SK-N-SH treated with all-trans-retinoic acid at 6 μM for 48 hours (cell line): ENCODE measurements at regions not wholly inside any gene's neighbourhood (a gene's known extent, or its start where the extent isn't known, plus 50 kb on each side); places are given as distances from the start of the nearest gene placed in this dataset.

ENCODE experiments used
- ATAC-seq: fragments of 200-7000 bp; cut with Tn5 transposase; 3 replicates; pipeline ENCODE4 v1.9.1; 2020; ENCODE audit warnings: mild to moderate bottlenecking, moderate library complexity
- BACH2 ChIP-seq: fragments of 250-450 bp; sonication (Bioruptor Pico); IDR thresholded peaks from 2 replicates; pipeline ENCODE4 v1.9.0; 2021; ENCODE audit warnings: mild to moderate bottlenecking, borderline replicate concordance
- CREB5 ChIP-seq: fragments of 250-450 bp; sonication (Bioruptor Pico); IDR thresholded peaks from 2 replicates; pipeline ENCODE4 v1.5.1; 2020; ENCODE audit warnings: low read depth, mild to moderate bottlenecking, moderate library complexity
- CSRNP3 ChIP-seq: fragments of 250-450 bp; sonication (Bioruptor Pico); IDR thresholded peaks from 2 replicates; pipeline ENCODE4 v1.5.1; 2021; ENCODE audit warnings: mild to moderate bottlenecking, moderate library complexity
- ESRRG ChIP-seq: fragments of 250-450 bp; sonication (Bioruptor Pico); IDR thresholded peaks from 2 replicates; pipeline ENCODE4 v1.6.1; 2021; ENCODE audit warnings: mild to moderate bottlenecking
- OSR1 ChIP-seq: fragments of 250-450 bp; sonication (Bioruptor Pico); IDR thresholded peaks from 2 replicates; pipeline ENCODE4 v1.8.0; 2022; ENCODE audit warnings: moderate library complexity, mild to moderate bottlenecking, inconsistent platforms
- PATZ1 ChIP-seq: fragments of 250-450 bp; sonication (Bioruptor Pico); IDR thresholded peaks from 2 replicates; pipeline ENCODE4 v1.8.0; 2020; ENCODE audit warnings: mild to moderate bottlenecking, moderate library complexity, borderline replicate concordance
- POU6F1 ChIP-seq: fragments of 250-450 bp; sonication (Bioruptor Pico); IDR thresholded peaks from 2 replicates; pipeline ENCODE4 v1.8.0; 2021; ENCODE audit warnings: low read depth, mild to moderate bottlenecking, moderate library complexity, borderline replicate concordance
- PPARA ChIP-seq: fragments of 250-450 bp; sonication (Bioruptor Pico); IDR thresholded peaks from 2 replicates; pipeline ENCODE4 v1.5.0; 2020; ENCODE audit warnings: mild to moderate bottlenecking, borderline replicate concordance
- RARB ChIP-seq: fragments of 250-450 bp; sonication (Bioruptor Pico); IDR thresholded peaks from 2 replicates; pipeline ENCODE4 v1.8.0; 2021; ENCODE audit warnings: mild to moderate bottlenecking, moderate library complexity
- TCF4 ChIP-seq: fragments of 250-450 bp; sonication (Bioruptor Pico); IDR thresholded peaks from 2 replicates; pipeline ENCODE4 v1.8.0; 2021; ENCODE audit warnings: mild to moderate bottlenecking, moderate library complexity, borderline replicate concordance
- TOX ChIP-seq: fragments of 250-450 bp; sonication (Bioruptor Pico); IDR thresholded peaks from 2 replicates; pipeline ENCODE4 v1.8.0; 2021; ENCODE audit warnings: mild to moderate bottlenecking, moderate library complexity, borderline replicate concordance
- TSHZ2 ChIP-seq: fragments of 250-450 bp; sonication (Bioruptor Pico); IDR thresholded peaks from 2 replicates; pipeline ENCODE4 v1.5.0; 2020; ENCODE audit warnings: mild to moderate bottlenecking, moderate library complexity
- ZC3H10 ChIP-seq: fragments of 250-450 bp; sonication (Bioruptor Pico); IDR thresholded peaks from 2 replicates; pipeline ENCODE4 v1.5.1; 2021; ENCODE audit warnings: mild to moderate bottlenecking, moderate library complexity
- ZNF565 ChIP-seq: fragments of 450-650 bp; formaldehyde crosslinking; conservative IDR thresholded peaks from 2 replicates; pipeline ENCODE4 v1.5.0; 2020; ENCODE audit warnings: low read depth, mild to moderate bottlenecking, moderate library complexity
- ZNF8 ChIP-seq: fragments of 450-650 bp; formaldehyde crosslinking; IDR thresholded peaks from 2 replicates; pipeline ENCODE4 v1.5.0; 2020; ENCODE audit warnings: mild to moderate bottlenecking, moderate library complexity

- no peak for ATAC-seq
- no peak for TF ChIP-seq CREB5 (CRISPR knock-in tag)
Observed at GRCh38 chr12:24479131-24479530, 469.8 kb downstream of the BCAT1 start.

GRCh38 chr12:24478254-24478653 lies 470.6 kb downstream of the BCAT1 start:
- TF ChIP-seq BACH2 (no peak), OSR1 (CRISPR knock-in tag) (no peak), CSRNP3 (no peak)
- no peak for ATAC-seq

GRCh38 chr12:24476310-24476709 lies 472.6 kb downstream of the BCAT1 start:
- ATAC-seq, result no peak
- TF ChIP-seq POU6F1 (CRISPR knock-in tag) (no peak), ESRRG (CRISPR knock-in tag) (no peak), CREB5 (CRISPR knock-in tag) (no peak), TSHZ2 (CRISPR knock-in tag) (no peak), BACH2 (no peak)

- TF ChIP-seq PPARA (CRISPR knock-in tag), result no peak
- no peak for TF ChIP-seq TSHZ2 (CRISPR knock-in tag)
- no peak for TF ChIP-seq TCF4
- no peak for TF ChIP-seq TOX
- no peak for TF ChIP-seq POU6F1 (CRISPR knock-in tag)
- no peak for TF ChIP-seq ZNF565 (CRISPR knock-in tag)
- no peak for TF ChIP-seq RARB (CRISPR knock-in tag)
- no peak for TF ChIP-seq PATZ1 (CRISPR knock-in tag)
- TF ChIP-seq ZNF8 (CRISPR knock-in tag), result no peak
- no peak for TF ChIP-seq CREB5 (CRISPR knock-in tag)
- TF ChIP-seq ZC3H10 (CRISPR knock-in tag), result no peak
- TF ChIP-seq OSR1 (CRISPR knock-in tag), result no peak
- TF ChIP-seq, all 23 proteins: peak for 0
- ATAC-seq, result no peak
Observed at GRCh38 chr12:24475337-24475736, 473.6 kb downstream of the BCAT1 start.
